Liver (tissue), 8 donors: ENCODE measurements at regions not wholly inside any gene's neighbourhood (a gene's known extent, or its start where the extent isn't known, plus 50 kb on each side); places are given as distances from the start of the nearest gene placed in this dataset.

Experiments
- DNase-seq: peaks from one replicate; pipeline ENCODE4 v3.0.0-alpha.2; 2017; ENCODE audit warnings: low spot score
- H3K27ac ChIP-seq, 2 donors: one replicate each; pipeline ENCODE4 v1.7.0; 2013; ENCODE audit warnings: inconsistent platforms in 2 of 2, low read length in 2 of 2, control low read depth in 1 of 2, low read depth in 1 of 2, mild to moderate bottlenecking in 1 of 2
- H3K27me3 ChIP-seq, 4 donors: one replicate each; pipeline versions ENCODE4 v1.6.1 to v1.7.0; 2013; ENCODE audit warnings: low read length in 3 of 4, inconsistent platforms in 1 of 4, mild to moderate bottlenecking in 1 of 4, moderate library complexity in 1 of 4; ENCODE audit not compliant: control insufficient read depth in 4 of 4, insufficient read depth in 4 of 4
- H3K36me3 ChIP-seq, 4 donors: one replicate each; pipeline versions ENCODE4 v1.6.1 to v1.7.0; 2013; ENCODE audit warnings: low read length in 3 of 4, mild to moderate bottlenecking in 3 of 4, low read depth in 1 of 4, moderate library complexity in 1 of 4; ENCODE audit not compliant: control insufficient read depth in 4 of 4, insufficient read depth in 3 of 4
- H3K4me1 ChIP-seq, 4 donors: one replicate each; pipeline versions ENCODE4 v1.6.1 to v1.7.0; 2013; ENCODE audit warnings: low read length in 3 of 4, mild to moderate bottlenecking in 3 of 4, moderate library complexity in 1 of 4; ENCODE audit not compliant: control insufficient read depth in 4 of 4, insufficient read depth in 4 of 4
- H3K4me3 ChIP-seq, 3 donors: one replicate each; pipeline versions ENCODE4 v1.6.1 to v1.7.0; 2013; ENCODE audit warnings: low read length in 3 of 3, control low read depth in 1 of 3, low read depth in 1 of 3, mild to moderate bottlenecking in 1 of 3
- H3K9ac ChIP-seq, 2 donors: one replicate each; pipeline ENCODE4 v1.7.0; 2013; ENCODE audit warnings: low read length in 2 of 2, mild to moderate bottlenecking in 2 of 2, moderate library complexity in 2 of 2, control low read depth in 1 of 2, low read depth in 1 of 2
- H3K9me3 ChIP-seq, 4 donors: one replicate each; pipeline versions ENCODE4 v1.6.1 to v1.7.0; 2013; ENCODE audit warnings: low read length in 3 of 4; ENCODE audit not compliant: control insufficient read depth in 4 of 4
- ATF3 ChIP-seq: IDR thresholded peaks from 2 replicates; pipeline ENCODE4 v1.6.1; 2016; ENCODE audit warnings: antibody characterized with exemption
- CTCF ChIP-seq: fragments of 150-350 bp; IDR thresholded peaks from 2 replicates; pipeline ENCODE4 v1.5.1; 2017; ENCODE audit warnings: improper control_type of control experiment, low read depth, low read length; ENCODE audit not compliant: missing input control
- EGR1 ChIP-seq, 2 donors: IDR thresholded peaks; 2 replicates each; pipeline ENCODE4 v1.6.1; 2016 to 2018; ENCODE audit warnings: antibody characterized with exemption in 2 of 2, low read depth in 2 of 2
- FOXA1 ChIP-seq: IDR thresholded peaks from 2 replicates; pipeline ENCODE4 v1.6.1; 2016; ENCODE audit warnings: antibody characterized with exemption
- FOXA2 ChIP-seq: IDR thresholded peaks from 2 replicates; pipeline ENCODE4 v1.6.1; 2016; ENCODE audit warnings: antibody characterized with exemption
- GABPA ChIP-seq, 2 donors: IDR thresholded peaks in 1 of 2; conservative IDR thresholded peaks in 1 of 2; 2 replicates each; pipeline ENCODE4 v1.6.1; 2016; ENCODE audit warnings: antibody characterized with exemption in 2 of 2, mild to moderate bottlenecking in 1 of 2, moderate library complexity in 1 of 2
- HNF4G ChIP-seq: IDR thresholded peaks from 2 replicates; pipeline ENCODE4 v1.6.1; 2016; ENCODE audit warnings: antibody characterized with exemption
- JUND ChIP-seq, 2 donors: IDR thresholded peaks; 2 replicates each; pipeline ENCODE4 v1.6.1; 2016; ENCODE audit warnings: antibody characterized with exemption in 2 of 2
- MAX ChIP-seq: IDR thresholded peaks from 2 replicates; pipeline ENCODE4 v1.6.1; 2016; ENCODE audit warnings: antibody characterized with exemption
- NR2F2 ChIP-seq: IDR thresholded peaks from 2 replicates; pipeline ENCODE4 v1.6.1; 2016; ENCODE audit warnings: antibody characterized with exemption
- RAD21 ChIP-seq, 2 donors: IDR thresholded peaks; 2 replicates each; pipeline ENCODE4 v1.6.1; 2016; ENCODE audit warnings: antibody characterized with exemption in 2 of 2, mild to moderate bottlenecking in 2 of 2
- REST ChIP-seq: IDR thresholded peaks from 2 replicates; pipeline ENCODE4 v1.6.1; 2016; ENCODE audit warnings: antibody characterized with exemption, mild to moderate bottlenecking
- RXRA ChIP-seq, 2 donors: IDR thresholded peaks; 2 replicates each; pipeline ENCODE4 v1.6.1; 2017 to 2018; ENCODE audit warnings: antibody characterized with exemption in 2 of 2, mild to moderate bottlenecking in 1 of 2
- SP1 ChIP-seq: IDR thresholded peaks from 2 replicates; pipeline ENCODE4 v1.6.1; 2018; ENCODE audit warnings: antibody characterized with exemption, mild to moderate bottlenecking
- TAF1 ChIP-seq: conservative IDR thresholded peaks from 2 replicates; pipeline ENCODE4 v1.6.1; 2016; ENCODE audit warnings: antibody characterized with exemption, mild to moderate bottlenecking
- YY1 ChIP-seq: IDR thresholded peaks from 2 replicates; pipeline ENCODE4 v1.6.1; 2016; ENCODE audit warnings: antibody characterized with exemption, mild to moderate bottlenecking
- ZBTB33 ChIP-seq: IDR thresholded peaks from 2 replicates; pipeline ENCODE4 v1.6.1; 2016; ENCODE audit warnings: antibody characterized with exemption
- whole genome bisulfite sequencing: extraction: QIAGEN DNeasy Blood & Tissue Kit; methylation state at CpG from one replicate; pipeline ENCODE4 v1.1.7; 2013; 5-methylcytosine and 5-hydroxymethylcytosine counted together
- donor health status: healthy.
- donor health status: healthy.
- donor health status: healthy.
- donor health status: healthy.
- donor health status: healthy.

GRCh38 chr21:27388825-27389224, 421.9 kb upstream of the ADAMTS5 start:
- TF ChIP-seq NR2F2 (no peak), YY1 (no peak), FOXA2 (no peak), HNF4G (no peak), FOXA1 (no peak), ATF3 (no peak), RAD21 (IDR thresholded peaks at IDR 0.05) (no peak), TAF1 (no peak), RXRA (IDR thresholded peaks at IDR 0.05) (no peak), ZBTB33 (no peak), MAX (no peak), SP1 (no peak), CTCF (no peak), JUND (IDR thresholded peaks at IDR 0.05) (no peak), REST (no peak), GABPA (IDR thresholded peaks at IDR 0.05 in 1 of 2, conservative IDR thresholded peaks at IDR 0.05 in 1 of 2) (no peak), EGR1 (IDR thresholded peaks at IDR 0.05; ENCODE audit: low read depth in 2 of 2) (no peak)

GRCh38 chr21:27382404-27382803, 415.5 kb upstream of the ADAMTS5 start:
- Histone ChIP-seq H3K4me3 (no peak overlapping the region), H3K27ac (no peak overlapping the region), H3K36me3 (no peaks in the 10 kb centered on the region), H3K9ac (no peak overlapping the region), H3K4me1 (no peaks in the 10 kb centered on the region), H3K9me3 (no peaks in the 10 kb centered on the region), H3K27me3 (no peaks in the 10 kb centered on the region)
- DNase-seq, result no peak
- WGBS, result 45% methylated on average over 4 of the region's 4 CpGs
- TF ChIP-seq GABPA (IDR thresholded peaks at IDR 0.05 in 1 of 2, conservative IDR thresholded peaks at IDR 0.05 in 1 of 2) (no peak), REST (no peak), RXRA (IDR thresholded peaks at IDR 0.05) (no peak), ATF3 (no peak), TAF1 (no peak), ZBTB33 (no peak), RAD21 (IDR thresholded peaks at IDR 0.05) (no peak)

More at GRCh38 chr21:27388825-27389224, 421.9 kb upstream of the ADAMTS5 start:
- Histone ChIP-seq H3K36me3 (no peaks in the 10 kb centered on the region), H3K4me1 (no peaks in the 10 kb centered on the region), H3K4me3 (no peak overlapping the region), H3K27me3 (no peaks in the 10 kb centered on the region), H3K9me3 (no peaks in the 10 kb centered on the region), H3K9ac (no peak overlapping the region), H3K27ac (no peak overlapping the region)
- 56% methylated on average over 2 of the region's 2 CpGs for WGBS
- no peak for DNase-seq
